ENCODE measurements at regions not wholly inside any gene's neighbourhood (a gene's known extent, or its start where the extent isn't known, plus 50 kb on each side); places are given as distances from the start of the nearest gene placed in this dataset.

GRCh38 chr13:73717632-73718031, 416.6 kb downstream of the KLF12 start:
- TF ChIP-seq REST (IDR thresholded peaks at IDR 0.05; ENCODE audit: insufficient read depth in 1 of 2, low read depth in 2 of 2, low read length in 2 of 2) (no peak), FOXP2 (optimal IDR thresholded peaks at IDR 0.05; ENCODE audit: borderline replicate concordance, extremely low read depth, extremely low read length, insufficient read depth) (no peak), TAF1 (IDR thresholded peaks at IDR 0.05; ENCODE audit: borderline replicate concordance, insufficient read depth, low read length) (no peak), POLR2AphosphoS5 (IDR thresholded peaks at IDR 0.05; ENCODE audit: low read depth, low read length) (no peak), SIN3A (IDR thresholded peaks at IDR 0.05; ENCODE audit: borderline replicate concordance, insufficient read depth, low read length) (no peak)

- TF ChIP-seq POLR2AphosphoS5 (IDR thresholded peaks at IDR 0.05; ENCODE audit: low read depth, low read length) (no peak), SIN3A (IDR thresholded peaks at IDR 0.05; ENCODE audit: borderline replicate concordance, insufficient read depth, low read length) (no peak), TAF1 (IDR thresholded peaks at IDR 0.05; ENCODE audit: borderline replicate concordance, insufficient read depth, low read length) (no peak), FOXP2 (optimal IDR thresholded peaks at IDR 0.05; ENCODE audit: borderline replicate concordance, extremely low read depth, extremely low read length, insufficient read depth) (no peak), REST (IDR thresholded peaks at IDR 0.05; ENCODE audit: insufficient read depth in 1 of 2, low read depth in 2 of 2, low read length in 2 of 2) (no peak)
Observed at GRCh38 chr13:73715911-73716510, 418.2 kb downstream of the KLF12 start.

- no peak for TF ChIP-seq SIN3A (IDR thresholded peaks at IDR 0.05; ENCODE audit: borderline replicate concordance, insufficient read depth, low read length)
- no peak for TF ChIP-seq TAF1 (IDR thresholded peaks at IDR 0.05; ENCODE audit: borderline replicate concordance, insufficient read depth, low read length)
- TF ChIP-seq FOXP2 (optimal IDR thresholded peaks at IDR 0.05; ENCODE audit: borderline replicate concordance, extremely low read depth, extremely low read length, insufficient read depth), result no peak
Observed at GRCh38 chr13:73715114-73715910, 418.9 kb downstream of the KLF12 start.

- no peak for TF ChIP-seq TAF1 (IDR thresholded peaks at IDR 0.05; ENCODE audit: borderline replicate concordance, insufficient read depth, low read length)
- TF ChIP-seq SIN3A (IDR thresholded peaks at IDR 0.05; ENCODE audit: borderline replicate concordance, insufficient read depth, low read length), result no peak
- TF ChIP-seq FOXP2 (optimal IDR thresholded peaks at IDR 0.05; ENCODE audit: borderline replicate concordance, extremely low read depth, extremely low read length, insufficient read depth), result no peak
- no peak for TF ChIP-seq REST (IDR thresholded peaks at IDR 0.05; ENCODE audit: insufficient read depth in 1 of 2, low read depth in 2 of 2, low read length in 2 of 2)
- TF ChIP-seq POLR2AphosphoS5 (IDR thresholded peaks at IDR 0.05; ENCODE audit: low read depth, low read length), result no peak
Observed at GRCh38 chr13:73714522-73714921, 419.7 kb downstream of the KLF12 start.

GRCh38 chr13:73708393-73708985, 425.7 kb downstream of the KLF12 start:
- TF ChIP-seq FOXP2 (optimal IDR thresholded peaks at IDR 0.05; ENCODE audit: borderline replicate concordance, extremely low read depth, extremely low read length, insufficient read depth), result no peak
- TF ChIP-seq TAF1 (IDR thresholded peaks at IDR 0.05; ENCODE audit: borderline replicate concordance, insufficient read depth, low read length), result no peak
- no peak for TF ChIP-seq POLR2AphosphoS5 (IDR thresholded peaks at IDR 0.05; ENCODE audit: low read depth, low read length)
- TF ChIP-seq SIN3A (IDR thresholded peaks at IDR 0.05; ENCODE audit: borderline replicate concordance, insufficient read depth, low read length), result no peak
- TF ChIP-seq REST (IDR thresholded peaks at IDR 0.05; ENCODE audit: insufficient read depth in 1 of 2, low read depth in 2 of 2, low read length in 2 of 2), result no peak

All from PFSK-1 (cell line).